ENCODE measurements at regions not wholly inside any gene's neighbourhood (a gene's known extent, or its start where the extent isn't known, plus 50 kb on each side); places are given as distances from the start of the nearest gene placed in this dataset.

DNA sequence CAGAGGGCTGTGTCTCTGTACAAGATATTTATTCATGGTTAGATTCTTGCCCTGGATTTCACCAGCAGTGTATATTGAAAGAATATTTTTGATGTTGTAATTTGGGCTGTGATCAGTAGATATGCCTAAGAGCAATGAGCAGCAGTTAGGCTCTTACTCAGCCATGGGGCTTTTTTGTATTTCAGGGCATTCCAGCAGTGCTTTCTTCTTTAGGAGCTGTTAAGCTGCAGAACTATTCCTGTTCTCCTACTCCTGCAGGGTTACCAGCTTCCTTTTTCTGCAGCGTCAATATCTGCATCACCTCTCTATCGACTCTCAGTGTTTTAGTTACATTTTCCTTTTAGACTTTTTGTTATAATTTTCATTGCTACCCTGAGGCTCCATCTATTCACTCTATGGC lies 206.2 kb downstream of the SLCO4C1 start:
- no peaks in the 10 kb centered on the region for H3F3A ChIP-seq (ENCODE audit: insufficient read depth, low read length, poor library complexity, severe bottlenecking)
- TF ChIP-seq, protein P1, sequence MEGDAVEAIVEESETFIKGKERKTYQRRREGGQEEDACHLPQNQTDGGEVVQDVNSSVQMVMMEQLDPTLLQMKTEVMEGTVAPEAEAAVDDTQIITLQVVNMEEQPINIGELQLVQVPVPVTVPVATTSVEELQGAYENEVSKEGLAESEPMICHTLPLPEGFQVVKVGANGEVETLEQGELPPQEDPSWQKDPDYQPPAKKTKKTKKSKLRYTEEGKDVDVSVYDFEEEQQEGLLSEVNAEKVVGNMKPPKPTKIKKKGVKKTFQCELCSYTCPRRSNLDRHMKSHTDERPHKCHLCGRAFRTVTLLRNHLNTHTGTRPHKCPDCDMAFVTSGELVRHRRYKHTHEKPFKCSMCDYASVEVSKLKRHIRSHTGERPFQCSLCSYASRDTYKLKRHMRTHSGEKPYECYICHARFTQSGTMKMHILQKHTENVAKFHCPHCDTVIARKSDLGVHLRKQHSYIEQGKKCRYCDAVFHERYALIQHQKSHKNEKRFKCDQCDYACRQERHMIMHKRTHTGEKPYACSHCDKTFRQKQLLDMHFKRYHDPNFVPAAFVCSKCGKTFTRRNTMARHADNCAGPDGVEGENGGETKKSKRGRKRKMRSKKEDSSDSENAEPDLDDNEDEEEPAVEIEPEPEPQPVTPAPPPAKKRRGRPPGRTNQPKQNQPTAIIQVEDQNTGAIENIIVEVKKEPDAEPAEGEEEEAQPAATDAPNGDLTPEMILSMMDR (IDR thresholded peaks at IDR 0.05; ENCODE audit: poor library complexity, severe bottlenecking) = no peak
- TF ChIP-seq TAF1 (IDR thresholded peaks at IDR 0.05; ENCODE audit: low read depth) = no peak
- TF ChIP-seq POLR2AphosphoS5 (IDR thresholded peaks at IDR 0.05) = no peak
- TF ChIP-seq EZH2 (IDR thresholded peaks at IDR 0.05; ENCODE audit: borderline replicate concordance, insufficient read depth, low read length, poor library complexity, severe bottlenecking) = no peak
- TF ChIP-seq, protein P2, sequence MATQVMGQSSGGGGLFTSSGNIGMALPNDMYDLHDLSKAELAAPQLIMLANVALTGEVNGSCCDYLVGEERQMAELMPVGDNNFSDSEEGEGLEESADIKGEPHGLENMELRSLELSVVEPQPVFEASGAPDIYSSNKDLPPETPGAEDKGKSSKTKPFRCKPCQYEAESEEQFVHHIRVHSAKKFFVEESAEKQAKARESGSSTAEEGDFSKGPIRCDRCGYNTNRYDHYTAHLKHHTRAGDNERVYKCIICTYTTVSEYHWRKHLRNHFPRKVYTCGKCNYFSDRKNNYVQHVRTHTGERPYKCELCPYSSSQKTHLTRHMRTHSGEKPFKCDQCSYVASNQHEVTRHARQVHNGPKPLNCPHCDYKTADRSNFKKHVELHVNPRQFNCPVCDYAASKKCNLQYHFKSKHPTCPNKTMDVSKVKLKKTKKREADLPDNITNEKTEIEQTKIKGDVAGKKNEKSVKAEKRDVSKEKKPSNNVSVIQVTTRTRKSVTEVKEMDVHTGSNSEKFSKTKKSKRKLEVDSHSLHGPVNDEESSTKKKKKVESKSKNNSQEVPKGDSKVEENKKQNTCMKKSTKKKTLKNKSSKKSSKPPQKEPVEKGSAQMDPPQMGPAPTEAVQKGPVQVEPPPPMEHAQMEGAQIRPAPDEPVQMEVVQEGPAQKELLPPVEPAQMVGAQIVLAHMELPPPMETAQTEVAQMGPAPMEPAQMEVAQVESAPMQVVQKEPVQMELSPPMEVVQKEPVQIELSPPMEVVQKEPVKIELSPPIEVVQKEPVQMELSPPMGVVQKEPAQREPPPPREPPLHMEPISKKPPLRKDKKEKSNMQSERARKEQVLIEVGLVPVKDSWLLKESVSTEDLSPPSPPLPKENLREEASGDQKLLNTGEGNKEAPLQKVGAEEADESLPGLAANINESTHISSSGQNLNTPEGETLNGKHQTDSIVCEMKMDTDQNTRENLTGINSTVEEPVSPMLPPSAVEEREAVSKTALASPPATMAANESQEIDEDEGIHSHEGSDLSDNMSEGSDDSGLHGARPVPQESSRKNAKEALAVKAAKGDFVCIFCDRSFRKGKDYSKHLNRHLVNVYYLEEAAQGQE (IDR thresholded peaks at IDR 0.05; ENCODE audit: borderline replicate concordance) = no peak
- TF ChIP-seq MXI1 (conservative IDR thresholded peaks at IDR 0.05; ENCODE audit: poor library complexity, severe bottlenecking) = no peak
- TF ChIP-seq EP300 (conservative IDR thresholded peaks at IDR 0.05; ENCODE audit: poor library complexity, severe bottlenecking) = no peak
- no peak for TF ChIP-seq RAD21 (conservative IDR thresholded peaks at IDR 0.05)
- no peak for TF ChIP-seq SMC3 (conservative IDR thresholded peaks at IDR 0.05; ENCODE audit: poor library complexity)
- no peaks in the 10 kb centered on the region for H3K79me2 ChIP-seq (replicated peaks; ENCODE audit: insufficient read depth, low read length)
- H4K20me1 ChIP-seq (ENCODE audit: insufficient read depth) = no peaks in the 10 kb centered on the region
- no peaks in the 10 kb centered on the region for H3K9me2 ChIP-seq (ENCODE audit: insufficient read depth, low read length)
- H3K9me3 ChIP-seq (ENCODE audit: low read length) = no peaks in the 10 kb centered on the region
- no peaks in the 10 kb centered on the region for H3K27me3 ChIP-seq (ENCODE audit: insufficient read depth, low read depth, low read length)
- no peak overlapping the region for H3K27ac ChIP-seq (ENCODE audit: low read length)
- H2AFZ ChIP-seq (ENCODE audit: low read depth, low read length) = no peak overlapping the region
- no peaks in the 10 kb centered on the region for H3K36me3 ChIP-seq (ENCODE audit: insufficient read depth, low read length)
- no peak overlapping the region for H3K4me3 ChIP-seq (ENCODE audit: low read length)
- no peak overlapping the region for H3K9ac ChIP-seq (ENCODE audit: low read length)
- no peak overlapping the region for H3K4me2 ChIP-seq (ENCODE audit: low read length)

DNA sequence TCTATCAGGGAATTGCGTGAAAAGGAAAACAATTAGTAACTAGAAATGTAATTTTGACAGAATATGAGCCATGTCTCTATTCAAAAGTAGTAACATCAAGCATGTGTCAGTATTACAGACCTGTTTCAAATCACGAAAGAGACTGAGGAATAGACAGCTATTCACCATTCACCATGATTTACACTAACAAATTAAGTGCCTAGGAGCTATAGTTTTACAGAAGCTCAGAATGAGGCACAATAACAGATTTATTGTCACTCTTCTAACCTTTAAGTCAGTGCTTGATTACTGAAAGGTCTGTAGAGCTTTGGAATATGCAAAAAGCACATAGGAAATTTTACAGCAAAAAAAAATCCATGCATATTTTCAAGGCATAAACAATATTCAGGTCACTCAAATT lies 208.2 kb downstream of the SLCO4C1 start:
- Histone ChIP-seq H3K79me2 (replicated peaks; ENCODE audit: insufficient read depth, low read length) (no peaks in the 10 kb centered on the region), H3K9me2 (ENCODE audit: insufficient read depth, low read length) (no peaks in the 10 kb centered on the region), H3K4me2 (ENCODE audit: low read length) (no peak overlapping the region)

More for the DNA sequence above, 208.2 kb downstream of the SLCO4C1 start:
- Histone ChIP-seq H3K36me3 (ENCODE audit: insufficient read depth, low read length) (no peaks in the 10 kb centered on the region), H3F3A (ENCODE audit: insufficient read depth, low read length, poor library complexity, severe bottlenecking) (no peaks in the 10 kb centered on the region), H3K27me3 (ENCODE audit: insufficient read depth, low read depth, low read length) (no peaks in the 10 kb centered on the region), H3K4me3 (ENCODE audit: low read length) (no peak overlapping the region), H4K20me1 (ENCODE audit: insufficient read depth) (no peaks in the 10 kb centered on the region), H3K27ac (ENCODE audit: low read length) (no peak overlapping the region), H3K9me3 (ENCODE audit: low read length) (no peaks in the 10 kb centered on the region), H3K9ac (ENCODE audit: low read length) (no peak overlapping the region), H2AFZ (ENCODE audit: low read depth, low read length) (no peak overlapping the region)
- TF ChIP-seq RAD21 (conservative IDR thresholded peaks at IDR 0.05) = no peak
- no peak for TF ChIP-seq SMC3 (conservative IDR thresholded peaks at IDR 0.05; ENCODE audit: poor library complexity)
- no peak for TF ChIP-seq TAF1 (IDR thresholded peaks at IDR 0.05; ENCODE audit: low read depth)
- TF ChIP-seq, protein P2 (IDR thresholded peaks at IDR 0.05; ENCODE audit: borderline replicate concordance) = no peak
- TF ChIP-seq, protein P1 (IDR thresholded peaks at IDR 0.05; ENCODE audit: poor library complexity, severe bottlenecking) = no peak
- no peak for TF ChIP-seq EP300 (conservative IDR thresholded peaks at IDR 0.05; ENCODE audit: poor library complexity, severe bottlenecking)
- no peak for TF ChIP-seq EZH2 (IDR thresholded peaks at IDR 0.05; ENCODE audit: borderline replicate concordance, insufficient read depth, low read length, poor library complexity, severe bottlenecking)
- no peak for TF ChIP-seq POLR2AphosphoS5 (IDR thresholded peaks at IDR 0.05)
- TF ChIP-seq MXI1 (conservative IDR thresholded peaks at IDR 0.05; ENCODE audit: poor library complexity, severe bottlenecking) = no peak
